AG04449 (cell line): ENCODE measurements at regions not wholly inside any gene's neighbourhood (a gene's known extent, or its start where the extent isn't known, plus 50 kb on each side); places are given as distances from the start of the nearest gene placed in this dataset.

ENCODE experiments used
- CTCF ChIA-PET: fragments of 350-600 bp; formaldehyde crosslinking; extraction: SDS; loops from one replicate; lab custom pipeline; 2021; ENCODE audit warnings: antibody characterized with exemption; lab: Yijun Ruan, JAX
- POLR2A ChIA-PET: fragments of 400-600, 350-600 bp; formaldehyde crosslinking; extraction: SDS; loops from one replicate; lab custom pipeline; 2020; ENCODE audit warnings: antibody characterized with exemption, inconsistent platforms; lab: Yijun Ruan, JAX
- DNase-seq: peaks from one replicate; pipeline ENCODE4 v3.0.0-alpha.2; 2010; ENCODE audit warnings: low read depth, low spot score
- H3K4me3 ChIP-seq: 2 replicates; pipeline ENCODE4 v1.5.1; 2011; ENCODE audit warnings: low read depth, mild to moderate bottlenecking, control low read depth, low read length
- TF ChIP-seq, protein P1 (sequence below): IDR thresholded peaks from one replicate; pipeline ENCODE4 v1.5.1; 2011; ENCODE audit warnings: mild to moderate bottlenecking, moderate library complexity, low read length, control low read depth, inconsistent platforms; ENCODE audit not compliant: insufficient read depth; ENCODE audit errors: missing control alignments

DNA sequence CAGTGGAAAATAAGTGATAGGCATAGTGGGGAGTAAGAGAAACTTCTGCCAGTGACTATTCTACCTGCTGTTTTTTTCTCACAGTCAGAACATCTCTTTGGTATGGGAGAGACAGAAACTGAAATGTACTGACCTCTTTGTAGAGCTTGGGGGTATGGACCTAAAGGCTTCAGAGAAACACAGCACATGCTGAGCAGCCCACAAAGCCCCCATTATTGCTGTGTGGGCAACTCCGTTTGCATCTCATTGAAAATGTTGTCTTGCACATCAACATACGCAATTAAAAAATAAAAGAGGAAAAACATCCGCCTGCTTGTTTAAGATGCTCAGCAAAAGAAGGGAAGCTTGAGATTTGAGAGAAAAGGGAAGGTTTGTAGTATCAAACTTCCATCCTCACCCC lies 443.4 kb upstream of the SEMA6D start:
- TF ChIP-seq, protein P1, sequence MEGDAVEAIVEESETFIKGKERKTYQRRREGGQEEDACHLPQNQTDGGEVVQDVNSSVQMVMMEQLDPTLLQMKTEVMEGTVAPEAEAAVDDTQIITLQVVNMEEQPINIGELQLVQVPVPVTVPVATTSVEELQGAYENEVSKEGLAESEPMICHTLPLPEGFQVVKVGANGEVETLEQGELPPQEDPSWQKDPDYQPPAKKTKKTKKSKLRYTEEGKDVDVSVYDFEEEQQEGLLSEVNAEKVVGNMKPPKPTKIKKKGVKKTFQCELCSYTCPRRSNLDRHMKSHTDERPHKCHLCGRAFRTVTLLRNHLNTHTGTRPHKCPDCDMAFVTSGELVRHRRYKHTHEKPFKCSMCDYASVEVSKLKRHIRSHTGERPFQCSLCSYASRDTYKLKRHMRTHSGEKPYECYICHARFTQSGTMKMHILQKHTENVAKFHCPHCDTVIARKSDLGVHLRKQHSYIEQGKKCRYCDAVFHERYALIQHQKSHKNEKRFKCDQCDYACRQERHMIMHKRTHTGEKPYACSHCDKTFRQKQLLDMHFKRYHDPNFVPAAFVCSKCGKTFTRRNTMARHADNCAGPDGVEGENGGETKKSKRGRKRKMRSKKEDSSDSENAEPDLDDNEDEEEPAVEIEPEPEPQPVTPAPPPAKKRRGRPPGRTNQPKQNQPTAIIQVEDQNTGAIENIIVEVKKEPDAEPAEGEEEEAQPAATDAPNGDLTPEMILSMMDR: no peak
- ChIA-PET POLR2A (no interaction called here), CTCF (no interaction called here)
- no peak overlapping the region for H3K4me3 ChIP-seq
- no peak for DNase-seq

DNA sequence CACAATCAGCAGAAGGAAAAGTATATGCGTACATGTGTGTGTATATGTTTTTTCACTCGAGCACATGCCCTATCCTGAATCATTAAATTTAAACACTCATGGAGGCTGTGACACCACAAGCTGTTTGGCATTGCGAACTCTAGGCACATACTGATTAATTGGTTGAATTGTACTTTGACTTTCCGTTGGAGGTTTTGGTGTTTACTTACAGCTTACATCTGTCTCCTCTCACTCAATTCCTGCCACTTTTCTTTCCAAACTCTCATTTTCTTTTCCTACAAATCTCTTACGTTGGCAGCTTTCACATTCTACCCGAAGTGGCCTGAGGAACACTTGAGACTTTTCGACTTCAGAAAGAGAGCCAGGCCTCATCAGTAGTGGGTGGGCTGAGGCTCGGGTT lies 434.1 kb upstream of the SEMA6D start:
- no peak for DNase-seq
- POLR2A ChIA-PET: no interaction called here
- no peak overlapping the region for H3K4me3 ChIP-seq
- TF ChIP-seq, protein P1: no peak
- CTCF ChIA-PET: no interaction called here

DNA sequence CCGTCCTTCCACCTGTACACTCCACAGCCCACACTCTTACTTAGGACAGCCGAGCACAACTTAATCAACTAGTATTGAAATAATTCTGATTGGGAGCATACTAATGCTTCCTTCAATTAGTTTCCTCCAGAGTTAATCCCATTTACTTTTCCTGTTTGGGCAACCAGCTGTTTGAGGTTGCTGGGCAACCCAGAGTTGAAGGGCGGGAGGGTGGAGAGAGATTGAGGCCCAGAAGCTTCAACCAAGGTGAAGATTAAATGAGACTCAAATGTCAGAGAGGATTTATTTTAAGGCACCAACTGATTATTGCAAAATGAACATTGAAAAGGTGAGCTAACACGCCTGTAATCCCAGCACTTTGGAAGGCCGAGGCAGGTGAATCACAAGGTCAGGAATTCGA lies 428.5 kb upstream of the SEMA6D start:
- POLR2A ChIA-PET: no interaction called here
- H3K4me3 ChIP-seq: no peak overlapping the region
- CTCF ChIA-PET: no interaction called here
- DNase-seq: no peak
- TF ChIP-seq, protein P1: no peak

DNA sequence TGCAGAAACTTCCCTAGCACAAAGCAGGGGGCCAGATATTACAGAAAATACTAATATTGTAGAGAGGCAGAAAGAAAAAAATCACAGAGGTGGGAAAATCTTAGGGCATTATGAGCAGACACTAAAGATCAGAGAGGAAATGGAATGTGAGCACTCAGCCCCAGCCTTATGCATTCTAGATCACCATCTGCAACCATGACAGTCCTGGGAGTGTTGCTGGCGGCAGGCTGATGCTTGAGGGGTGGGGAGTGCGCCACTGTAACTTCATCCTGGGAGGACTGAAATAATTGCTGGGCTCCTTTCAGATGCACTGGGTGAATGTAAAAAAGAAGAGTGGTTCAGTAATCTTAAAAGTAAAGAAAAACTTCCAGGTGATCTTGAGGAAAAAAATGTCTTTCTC lies 427.6 kb upstream of the SEMA6D start:
- TF ChIP-seq, protein P1: no peak
- ChIA-PET POLR2A (no interaction called here), CTCF (no interaction called here)
- no peak for DNase-seq
- H3K4me3 ChIP-seq: no peak overlapping the region

DNA sequence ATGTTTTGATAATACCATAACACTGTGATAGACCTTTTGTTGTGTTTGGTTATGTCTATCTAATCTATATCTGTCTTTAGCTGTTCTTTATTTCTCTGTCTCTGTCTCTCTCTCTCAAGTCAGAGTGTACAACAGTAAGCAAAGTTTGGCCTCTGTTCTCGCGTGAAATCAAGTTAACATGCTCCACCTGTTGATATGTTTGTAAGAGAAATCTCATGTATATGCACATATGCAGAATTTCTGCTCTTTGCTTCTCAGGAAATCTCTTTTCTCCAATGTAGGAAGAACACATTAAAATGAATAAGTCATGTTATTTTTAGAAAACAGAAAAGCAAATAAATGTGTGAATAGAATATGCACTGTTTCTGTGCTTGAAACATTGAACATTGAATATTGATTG lies 425.5 kb upstream of the SEMA6D start:
- ChIA-PET POLR2A (no interaction called here), CTCF (no interaction called here)
- TF ChIP-seq, protein P1: no peak
- H3K4me3 ChIP-seq: no peak overlapping the region
- no peak for DNase-seq

DNA sequence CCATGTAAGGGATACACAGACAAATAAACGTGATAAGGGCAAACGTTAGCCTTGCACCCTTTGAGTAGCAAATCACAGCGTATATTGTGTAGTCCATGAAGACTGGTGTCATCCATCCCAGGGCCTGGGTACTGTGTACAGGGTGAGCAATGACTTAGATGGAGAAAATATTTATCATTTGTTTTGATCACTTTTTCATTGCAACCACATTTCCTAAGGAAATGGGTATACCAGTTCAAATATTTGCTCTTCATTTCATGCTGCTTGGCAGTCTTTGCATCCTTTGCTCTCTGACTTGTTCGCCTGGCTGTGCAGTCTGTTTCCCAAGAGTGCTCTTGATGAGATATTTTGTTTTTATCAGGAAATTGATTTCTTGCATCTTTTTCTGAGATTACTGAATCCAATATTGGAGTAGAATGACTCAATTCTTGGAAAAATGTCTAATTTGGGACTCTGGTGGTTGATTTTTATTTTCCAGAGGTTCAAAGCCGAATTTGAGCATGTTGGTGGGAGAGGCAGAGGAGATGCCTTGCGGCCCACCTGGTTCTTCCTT lies 424.6 kb upstream of the SEMA6D start:
- CTCF ChIA-PET: no interaction called here
- DNase-seq: no peak
- TF ChIP-seq, protein P1: no peak
- POLR2A ChIA-PET: no interaction called here
- no peak overlapping the region for H3K4me3 ChIP-seq
